SIG-M5 (cell line): ENCODE measurements at regions not wholly inside any gene's neighbourhood (a gene's known extent, or its start where the extent isn't known, plus 50 kb on each side); places are given as distances from the start of the nearest gene placed in this dataset.
"Not testable (repeated sequence)": the region's sequence is repeated elsewhere in the genome, so short reads cannot be mapped to it uniquely, and the experiment has no call there.

Experiments
- DNase-seq: peaks from one replicate; lab custom pipeline; 2025; lab: John Stamatoyannopoulos, UW

DNA sequence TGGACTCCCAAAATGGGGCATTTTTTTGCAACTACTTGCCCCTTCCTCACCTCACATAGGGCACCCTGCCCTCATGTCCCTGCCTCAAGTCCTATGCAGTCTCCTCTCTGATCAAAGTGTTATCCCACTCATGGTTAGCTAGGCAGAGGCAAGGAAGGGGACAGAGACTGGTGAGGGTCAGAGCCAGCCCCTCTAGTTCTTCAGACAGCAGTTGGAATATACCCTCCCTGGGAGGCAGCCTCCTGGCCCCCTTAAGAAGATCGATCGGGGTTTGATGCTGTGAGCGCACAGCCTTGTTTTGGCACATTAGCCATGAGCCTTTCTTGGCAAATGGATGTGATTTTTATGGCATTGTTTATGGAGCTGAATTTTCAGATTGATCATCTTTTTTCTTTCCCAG, 436.9 kb downstream of the BUD13 start:
- DNase-seq = no peak

DNA sequence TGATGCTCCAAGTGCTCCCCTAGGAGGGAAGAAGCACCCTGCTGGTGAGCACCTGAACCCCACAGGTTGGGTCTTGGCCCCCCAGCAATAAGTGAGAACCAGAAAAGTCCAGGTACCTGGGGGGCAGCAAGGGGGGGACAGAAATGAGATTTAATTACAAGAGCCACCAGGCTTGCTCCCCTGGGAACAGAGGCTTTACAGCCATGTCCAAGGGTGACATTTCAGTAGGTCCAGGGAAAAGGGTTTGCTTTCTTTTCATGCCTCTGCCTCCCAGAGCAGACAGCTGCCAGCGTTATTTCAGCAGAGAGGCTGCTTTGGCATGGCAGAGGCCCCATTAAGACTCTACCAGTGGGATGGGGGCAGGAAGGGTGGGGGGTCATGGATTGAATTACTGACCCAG, 437.7 kb downstream of the BUD13 start:
- DNase-seq = no peak

- no peak for DNase-seq
These were observed 438.2 kb downstream of the BUD13 start for GRCh38 chr11:116334596-116334995.

- DNase-seq = no peak
These were observed 439.7 kb downstream of the BUD13 start for GRCh38 chr11:116333001-116333535.

DNA sequence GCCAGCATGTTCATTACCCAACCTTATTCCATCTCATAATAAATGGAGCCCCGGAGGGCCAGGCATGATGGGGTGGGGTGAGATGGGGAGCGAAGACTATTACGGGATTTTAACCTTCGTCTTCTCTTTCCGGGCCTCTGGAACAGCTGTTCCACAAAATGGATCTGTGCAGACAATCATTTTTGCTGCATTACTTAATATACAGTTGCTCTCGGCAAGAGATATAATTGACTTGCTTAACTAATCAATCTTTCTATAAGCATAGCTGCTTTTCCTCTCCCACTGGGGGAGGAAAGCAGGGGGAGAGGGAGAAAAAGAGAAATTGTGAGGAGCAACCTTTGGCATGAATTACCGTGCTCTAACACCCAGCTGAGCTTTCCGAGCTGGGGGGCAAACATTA, 440.4 kb downstream of the BUD13 start:
- no peak for DNase-seq

DNA sequence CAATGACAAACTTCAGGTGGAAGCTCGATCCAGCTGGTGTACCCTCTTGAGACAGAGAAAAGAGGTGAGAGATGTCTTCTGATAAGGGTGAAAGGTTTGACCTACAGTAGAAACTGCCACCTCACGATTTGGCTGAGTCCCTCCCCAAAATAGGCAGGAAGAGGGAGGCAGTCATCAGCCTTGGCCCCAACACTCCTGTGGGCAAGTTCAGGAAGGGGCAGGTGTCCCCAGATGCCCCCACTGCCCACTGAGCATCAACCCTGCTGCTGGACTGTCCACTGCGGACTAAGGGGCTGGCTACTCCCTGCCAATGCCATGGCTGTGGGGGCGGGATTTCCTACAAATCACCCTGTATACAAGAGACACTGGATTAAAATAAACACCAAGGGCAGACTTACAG, 441.4 kb downstream of the BUD13 start:
- no peak for DNase-seq

DNA sequence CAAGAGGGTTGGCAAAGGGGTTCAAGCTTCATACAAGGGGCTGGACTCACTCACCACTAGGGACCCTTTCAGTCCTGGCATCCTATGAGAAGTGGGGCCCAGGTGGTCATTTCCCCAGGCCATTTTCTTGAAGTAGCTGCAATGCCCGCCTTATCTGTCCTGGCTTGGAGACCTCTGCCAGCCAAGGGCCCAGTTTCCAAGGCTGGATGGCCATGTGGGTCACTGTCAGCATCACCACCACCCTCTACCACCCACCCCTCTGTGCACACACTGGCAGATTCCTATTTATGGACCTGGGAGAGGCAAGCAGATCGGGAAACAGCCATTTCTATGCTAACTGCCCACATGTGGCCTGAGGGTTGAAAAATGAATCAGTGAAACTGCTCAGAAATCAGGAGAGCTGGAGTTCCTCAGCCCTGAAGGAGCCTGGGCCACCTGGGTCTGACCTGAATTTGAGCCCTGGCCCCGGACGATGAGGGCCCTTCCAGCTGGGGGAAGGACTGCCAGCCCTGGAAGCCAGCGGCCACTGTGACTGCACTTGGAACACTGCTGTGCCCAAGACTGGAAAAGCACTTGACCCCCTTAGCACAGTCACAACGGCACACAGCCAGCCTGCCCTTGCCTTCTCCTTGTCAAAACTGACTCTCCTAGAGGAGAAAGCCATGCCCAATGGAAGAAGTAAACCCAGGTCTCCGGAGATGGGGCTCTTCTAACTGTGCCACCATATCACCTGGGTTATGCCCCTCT, 442.2 kb downstream of the BUD13 start:
- DNase-seq = no peak

GRCh38 chr11:116329354-116330090, 443.3 kb downstream of the BUD13 start:
- DNase-seq = no peak

- DNase-seq = no peak
These were observed 443.9 kb downstream of the BUD13 start for GRCh38 chr11:116328851-116329250.

GRCh38 chr11:116328391-116328790, 444.4 kb downstream of the BUD13 start:
- no peak for DNase-seq

DNA sequence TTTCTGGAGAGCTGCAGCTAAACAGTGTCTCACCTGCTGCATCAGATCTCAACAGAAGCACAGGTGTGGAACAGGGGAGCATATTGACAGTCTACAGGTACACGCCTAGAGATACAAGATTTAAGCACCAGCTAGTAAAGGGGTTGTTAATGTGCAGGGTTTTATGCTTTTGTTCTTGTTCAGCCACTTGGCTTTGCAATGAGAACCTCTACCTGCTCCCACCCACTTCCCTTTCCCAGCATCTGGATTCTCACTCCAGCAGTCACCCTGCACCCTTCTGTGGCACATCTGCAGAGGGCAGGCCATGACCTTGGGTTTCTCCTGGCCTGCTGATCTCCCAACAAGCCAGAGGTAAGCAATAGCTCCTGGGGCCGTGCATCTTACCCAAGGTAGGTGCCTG, 446.6 kb downstream of the BUD13 start:
- DNase-seq = no peak

GRCh38 chr11:116325247-116325646, 447.5 kb downstream of the BUD13 start:
- DNase-seq = no peak

DNA sequence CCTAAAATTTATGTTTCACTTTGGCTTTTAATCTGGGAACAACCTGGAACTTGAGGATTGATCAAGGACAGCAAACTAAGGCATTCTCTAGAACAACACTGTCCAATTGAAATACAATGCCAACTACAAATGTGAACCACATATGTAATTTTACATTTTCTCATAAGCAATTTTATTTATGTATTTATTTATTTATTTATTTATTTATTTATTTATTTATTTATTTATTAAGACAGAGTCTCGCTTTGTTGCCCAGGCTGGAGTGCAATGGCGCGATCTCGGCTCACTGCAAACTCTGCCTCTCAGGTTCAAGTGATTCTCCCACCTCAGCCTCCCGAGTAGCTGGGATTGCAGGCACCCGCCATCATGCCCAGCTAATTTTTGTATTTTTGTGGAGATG, 448.7 kb downstream of the BUD13 start:
- not testable (repeated sequence) for DNase-seq

DNA sequence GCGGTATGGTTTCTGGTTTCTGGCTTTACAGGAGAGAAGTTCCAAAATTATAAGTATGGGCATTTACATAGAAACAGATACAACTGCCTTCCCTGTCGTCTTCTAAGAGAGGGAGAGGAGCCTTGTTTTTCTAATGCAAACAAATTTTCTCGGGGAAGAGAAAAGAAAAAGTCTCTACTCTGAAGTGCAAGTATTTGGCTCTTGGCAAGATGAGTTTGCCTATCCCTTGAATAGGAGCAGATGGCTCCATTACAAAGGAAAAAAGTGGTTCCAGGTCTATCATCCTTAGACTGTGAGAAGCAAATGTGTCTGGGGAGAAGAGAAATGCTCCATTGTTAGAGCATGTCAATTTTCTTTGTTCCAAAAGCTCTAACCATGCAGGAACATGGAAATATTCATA, 455.6 kb downstream of the BUD13 start:
- no peak for DNase-seq

DNA sequence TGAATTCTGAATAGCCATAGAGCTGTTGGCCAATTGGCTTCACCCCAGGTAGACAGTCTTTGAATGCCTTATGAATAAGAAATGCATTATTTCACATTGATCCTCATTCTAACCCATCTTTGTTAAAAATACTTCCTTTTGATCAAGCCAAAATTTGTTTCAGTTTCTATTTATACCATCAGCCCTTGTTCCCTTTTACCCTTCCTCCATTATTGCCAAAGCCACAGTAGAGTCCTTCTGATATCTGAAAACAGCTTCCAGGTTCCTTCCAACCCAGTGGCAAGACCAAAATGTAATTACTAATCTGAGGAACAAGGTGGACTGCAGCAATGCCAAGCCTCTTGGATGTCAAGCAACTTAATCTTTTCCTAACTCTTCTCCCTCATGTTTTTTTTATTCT, 458.8 kb downstream of the BUD13 start:
- no peak for DNase-seq

DNA sequence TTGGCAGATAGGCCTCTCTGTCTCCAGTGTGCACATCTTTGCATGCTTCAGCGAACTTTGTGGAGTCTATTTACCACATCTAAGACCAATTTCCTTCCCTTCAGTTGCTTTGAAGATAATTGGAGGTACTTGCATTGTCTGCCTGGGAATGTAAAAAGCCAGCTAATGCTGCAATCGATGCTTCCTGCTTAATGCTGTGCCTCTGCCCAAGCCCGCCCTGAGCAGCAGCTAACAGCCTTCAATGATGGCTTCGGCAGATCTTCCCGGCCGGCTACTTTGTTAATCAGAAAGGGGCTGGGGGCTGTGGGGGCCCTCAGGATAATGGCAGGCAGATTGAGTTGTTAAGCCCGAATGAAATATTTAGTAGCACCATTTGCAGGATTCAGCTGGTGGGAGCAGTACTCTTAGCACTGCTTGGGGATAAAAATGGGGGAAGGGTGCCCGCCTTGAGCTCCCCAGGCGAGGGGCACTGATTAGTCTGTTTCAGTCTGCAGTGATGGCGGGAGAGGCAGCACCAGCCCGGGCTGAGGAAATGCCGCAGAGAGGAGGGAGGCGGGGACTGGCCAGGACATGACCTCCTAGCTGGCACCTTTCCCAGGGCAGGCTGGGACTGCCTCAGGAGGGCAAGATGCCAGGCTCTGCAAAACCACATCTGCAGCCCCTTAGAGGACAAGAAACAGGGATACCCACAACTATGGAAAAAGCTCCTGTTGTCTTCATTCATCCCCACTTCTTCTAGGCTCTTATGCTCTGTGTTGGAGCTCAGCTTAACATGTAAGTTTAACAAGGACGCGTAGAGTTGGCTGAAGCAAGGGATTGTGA, 460.0 kb downstream of the BUD13 start:
- DNase-seq = no peak

- DNase-seq = no peak
These were observed 461.6 kb downstream of the BUD13 start for GRCh38 chr11:116311206-116311605.

GRCh38 chr11:116310698-116311097, 462.1 kb downstream of the BUD13 start:
- no peak for DNase-seq

- no peak for DNase-seq
These were observed 462.6 kb downstream of the BUD13 start for GRCh38 chr11:116310226-116310625.

- no peak for DNase-seq
These were observed 463.3 kb downstream of the BUD13 start for GRCh38 chr11:116309446-116309845.

DNA sequence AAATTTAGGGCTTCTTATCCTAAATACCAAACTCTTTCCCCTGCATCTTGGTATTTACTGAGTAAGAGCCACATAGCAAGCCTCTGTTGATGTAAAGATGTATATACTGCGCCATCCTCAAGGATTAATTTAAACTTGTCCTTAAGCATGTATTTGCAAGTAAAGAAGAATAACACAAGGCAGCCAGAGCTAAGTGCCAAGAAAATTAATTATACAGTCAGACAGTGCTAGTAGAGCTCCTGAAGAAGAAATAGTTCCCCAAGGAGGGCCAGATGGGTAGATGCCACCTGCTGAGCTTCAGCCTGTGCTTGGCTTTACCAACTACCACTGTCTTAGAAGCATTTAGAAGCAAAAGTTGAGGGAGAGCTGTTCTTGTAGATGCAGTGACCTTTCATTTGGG, 470.0 kb downstream of the BUD13 start:
- DNase-seq = no peak

GRCh38 chr11:116301141-116301540, 471.6 kb downstream of the BUD13 start:
- no peak for DNase-seq

DNA sequence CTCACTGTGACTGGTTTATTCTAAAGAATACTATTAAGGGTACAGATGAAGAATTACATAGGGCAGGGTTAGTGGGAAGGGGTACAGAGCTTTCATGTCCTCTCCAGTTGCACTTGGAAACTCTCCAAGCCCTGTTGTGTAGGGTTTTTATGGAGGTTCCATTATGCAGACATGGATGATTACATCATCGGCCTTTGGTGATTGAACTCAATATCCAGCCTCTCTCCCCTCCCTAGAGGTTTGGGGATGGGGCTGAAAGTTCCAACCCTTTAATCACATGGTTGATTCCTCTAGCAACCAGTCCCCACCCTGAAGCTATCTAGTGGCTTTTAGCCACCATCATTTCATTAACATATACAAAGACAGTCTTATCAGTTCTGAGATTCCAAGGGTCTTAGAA, 472.6 kb downstream of the BUD13 start:
- DNase-seq = no peak
